H1 (cell line): ENCODE measurements at regions not wholly inside any gene's neighbourhood (a gene's known extent, or its start where the extent isn't known, plus 50 kb on each side); places are given as distances from the start of the nearest gene placed in this dataset.

Experiments used
- BCL11A ChIP-seq, 2 experiments: IDR thresholded peaks; one replicate each; pipeline ENCODE4 v1.6.1; 2011; ENCODE audit warnings: low read depth in 2 of 2, low read length in 2 of 2, mild to moderate bottlenecking in 2 of 2
- CHD7 ChIP-seq: fragments of 300-600 bp; sonication (generic); IDR thresholded peaks from 2 replicates; pipeline ENCODE4 v1.7.1; 2012; ENCODE audit warnings: low read length, moderate library complexity, mild to moderate bottlenecking, inconsistent platforms; ENCODE audit not compliant: insufficient replicate concordance
- CTCF ChIP-seq, 3 experiments: IDR thresholded peaks; 1 replicate in 2 of 3; 2 replicates in 1 of 3; pipeline versions ENCODE4 v1.5.1 to v1.6.1; 2011; ENCODE audit warnings: low read length in 3 of 3, mild to moderate bottlenecking in 3 of 3, inconsistent platforms in 2 of 3, low read depth in 1 of 3, moderate library complexity in 1 of 3; ENCODE audit not compliant: insufficient read depth in 1 of 3; ENCODE audit errors: control extremely low read depth in 1 of 3
- EZH2 ChIP-seq: fragments of 200-600 bp; sonication (generic); IDR thresholded peaks from 2 replicates; pipeline ENCODE4 v1.7.1; 2012; ENCODE audit warnings: low read depth, mild to moderate bottlenecking, moderate library complexity, low read length, inconsistent platforms; ENCODE audit not compliant: severe bottlenecking
- HDAC6 ChIP-seq: IDR thresholded peaks from one replicate; pipeline ENCODE4 v1.7.1; 2012; ENCODE audit warnings: low read depth, mild to moderate bottlenecking, inconsistent platforms, low read length, moderate library complexity
- JUND ChIP-seq: IDR thresholded peaks from 2 replicates; pipeline ENCODE4 v1.6.1; 2011; ENCODE audit warnings: mild to moderate bottlenecking, improper control_type of control experiment, low read length
- POU5F1 ChIP-seq: IDR thresholded peaks from 2 replicates; pipeline ENCODE4 v1.6.1; 2011; ENCODE audit warnings: low read depth, mild to moderate bottlenecking, low read length, moderate library complexity
- RAD21 ChIP-seq, 2 experiments: IDR thresholded peaks in 1 of 2; conservative IDR thresholded peaks in 1 of 2; 2 replicates each; pipeline ENCODE4 v1.6.1; 2011; ENCODE audit warnings: low read depth in 2 of 2, low read length in 2 of 2, improper control_type of control experiment in 1 of 2, inconsistent platforms in 1 of 2, mild to moderate bottlenecking in 1 of 2, moderate library complexity in 1 of 2
- TCF12 ChIP-seq: IDR thresholded peaks from 2 replicates; pipeline ENCODE4 v1.6.1; 2011; ENCODE audit warnings: low read depth, mild to moderate bottlenecking, low read length

- TF ChIP-seq CHD7: no peak
- no peak for TF ChIP-seq EZH2
- 0 out of 2 replicates have a peak, but pooled peaks have one; percentile 40 for TF ChIP-seq TCF12
- peak; percentile 80 for TF ChIP-seq JUND
- 0 out of 4 replicates have a peak, but pooled peaks of 1 of the 2 experiments have one; percentile 1 for TF ChIP-seq RAD21 (IDR thresholded peaks at IDR 0.05 in 1 of 2, conservative IDR thresholded peaks at IDR 0.05 in 1 of 2; ENCODE audit: low read depth in 2 of 2, low read length in 2 of 2)
- no peak for TF ChIP-seq CTCF (IDR thresholded peaks at IDR 0.05; ENCODE audit: control extremely low read depth in 1 of 3, insufficient read depth in 1 of 3, low read depth in 1 of 3, low read length in 3 of 3)
- no peak for TF ChIP-seq HDAC6
- no peak for TF ChIP-seq BCL11A (IDR thresholded peaks at IDR 0.05; ENCODE audit: low read depth in 2 of 2, low read length in 2 of 2)
- no peak for TF ChIP-seq POU5F1
Measured at GRCh38 chr7:13835442-13835841, 154.0 kb downstream of the ETV1 start (continued).
